Activated CD8-positive, alpha-beta memory T cell treated with anti-CD3 and anti-CD28 coated beads, Interleukin-2, amount 50 U/mL, for 48 hours (primary cell): ENCODE measurements at regions not wholly inside any gene's neighbourhood (a gene's known extent, or its start where the extent isn't known, plus 50 kb on each side); places are given as distances from the start of the nearest gene placed in this dataset.
A peak's percentile ranks its signal among the peaks of the same experiment; 100 is the strongest.
"Not testable (repeated sequence)": the region's sequence is repeated elsewhere in the genome, so short reads cannot be mapped to it uniquely, and the experiment has no call there.

ENCODE experiments used
- DNase-seq: peaks from one replicate; pipeline ENCODE4 v3.0.0-alpha.2; 2020

DNA sequence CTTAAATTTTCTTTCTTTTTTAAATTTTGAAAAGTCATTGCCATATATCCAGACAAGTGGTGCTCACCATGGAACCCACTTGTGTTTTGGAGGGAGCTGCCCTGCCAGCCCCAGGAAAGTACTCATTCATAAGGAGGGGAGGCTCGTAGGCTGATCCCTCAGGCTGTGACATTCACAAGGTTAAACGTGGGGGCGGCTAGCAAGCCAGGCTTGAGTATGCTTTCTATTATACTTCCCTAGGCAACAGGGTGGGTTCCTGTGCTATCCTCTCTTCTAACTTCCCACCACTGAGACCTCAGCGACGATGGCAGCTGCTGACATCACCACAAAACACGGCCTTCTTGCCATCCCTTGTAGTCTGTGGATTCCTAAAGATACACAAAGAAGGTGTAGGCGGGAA lies 160.5 kb upstream of the C2CD4B start:
- no peak for DNase-seq

DNA sequence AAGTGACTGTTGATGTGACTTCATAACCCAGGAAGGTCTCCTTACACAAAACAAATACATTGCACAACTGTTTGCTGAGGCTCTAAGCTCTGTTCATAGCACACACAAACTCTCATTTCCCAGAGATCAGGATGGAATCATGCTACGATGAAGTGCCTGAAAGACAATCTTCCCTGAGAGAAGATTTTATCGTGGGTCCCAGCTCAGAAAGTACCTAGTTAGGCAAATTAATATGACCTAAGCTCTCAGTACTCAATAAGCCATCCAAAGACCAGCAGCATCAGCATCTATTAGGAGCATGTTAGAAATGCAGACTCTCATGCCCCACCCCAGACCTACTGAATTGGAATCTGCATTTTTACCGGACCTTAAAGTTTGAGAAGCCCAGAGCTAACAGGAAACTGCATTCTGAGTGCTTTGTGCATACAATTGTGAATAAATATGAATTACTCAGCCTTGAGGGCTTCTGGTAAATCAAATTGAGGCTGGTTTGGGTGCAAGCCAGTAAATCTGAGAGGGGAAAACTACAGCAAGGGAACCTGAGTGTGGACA lies 161.5 kb upstream of the C2CD4B start:
- DNase-seq, result no peak

DNA sequence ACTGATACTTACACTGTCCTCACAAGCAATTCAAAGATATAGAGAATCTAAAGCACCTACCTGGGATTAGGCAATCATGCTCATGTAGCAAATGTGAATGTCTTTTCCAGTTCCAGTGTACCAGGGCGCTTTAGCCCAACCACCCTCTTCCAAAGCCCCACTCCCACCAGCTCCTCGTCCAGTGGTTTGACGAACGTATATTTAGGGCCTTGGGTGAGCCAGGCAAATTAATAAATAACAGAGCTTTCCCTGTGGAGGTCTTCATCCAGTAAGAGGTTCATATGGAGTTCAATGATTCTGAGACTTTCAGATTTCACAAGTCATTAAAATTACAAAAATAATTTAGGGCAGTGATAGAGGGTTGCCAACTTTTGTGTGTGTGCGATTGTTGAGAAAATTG lies 162.3 kb upstream of the C2CD4B start:
- no peak for DNase-seq

DNA sequence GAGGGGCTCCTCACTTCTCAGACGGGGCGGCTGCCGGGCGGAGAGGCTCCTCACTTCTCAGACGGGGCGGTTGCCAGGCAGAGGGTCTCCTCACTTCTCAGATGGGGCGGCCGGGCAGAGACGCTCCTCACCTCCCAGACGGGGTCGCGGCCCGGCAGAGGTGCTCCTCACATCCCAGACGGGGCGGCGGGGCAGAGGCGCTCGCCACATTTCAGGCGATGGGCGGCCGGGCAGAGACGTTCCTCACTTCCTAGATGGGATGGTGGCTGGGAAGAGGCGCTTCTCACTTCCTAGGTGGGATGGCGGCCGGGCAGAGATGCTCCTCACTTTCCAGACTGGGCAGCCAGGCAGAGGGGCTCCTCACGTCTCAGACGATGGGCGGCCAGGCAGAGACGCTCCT lies 167.4 kb upstream of the C2CD4B start:
- not testable (repeated sequence) for DNase-seq

DNA sequence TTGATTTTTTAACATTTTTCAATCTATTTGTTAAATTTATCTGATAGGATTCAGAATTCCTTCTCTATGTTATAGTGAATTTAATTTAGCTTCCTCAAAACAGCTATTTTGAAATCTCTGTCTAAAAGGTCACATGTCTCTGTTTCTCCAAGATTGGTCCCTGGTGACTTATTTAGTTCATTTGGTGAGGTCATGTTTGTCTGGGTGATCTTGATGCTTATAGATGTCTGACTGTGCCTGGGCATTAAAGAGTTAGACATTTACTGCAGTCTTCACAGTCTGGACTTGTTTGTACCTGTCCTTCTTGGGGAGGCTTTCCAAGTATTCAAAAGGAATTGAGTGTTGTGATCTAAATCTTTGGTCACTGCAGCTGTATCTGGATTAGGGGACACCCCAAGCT lies 169.5 kb upstream of the C2CD4B start:
- DNase-seq, result no peak

DNA sequence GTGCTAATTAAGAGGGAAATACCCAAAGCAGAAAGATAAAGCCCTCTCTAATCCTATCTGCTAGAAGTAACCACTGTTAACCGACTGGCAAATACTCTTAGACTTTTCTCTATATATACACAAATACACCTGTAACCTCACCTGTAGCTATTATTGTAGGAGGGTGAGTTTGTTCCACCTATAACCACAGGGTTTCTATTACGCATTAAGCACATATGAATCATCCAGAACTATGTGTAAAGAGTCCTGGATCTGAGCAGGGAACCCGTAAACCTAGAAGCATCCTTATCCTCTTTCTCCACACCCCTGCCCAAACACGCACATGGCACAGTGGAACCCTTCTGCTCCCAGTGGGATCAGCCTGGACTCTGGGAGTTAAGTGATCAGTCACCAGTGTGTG lies 172.8 kb upstream of the C2CD4B start:
- no peak for DNase-seq

DNA sequence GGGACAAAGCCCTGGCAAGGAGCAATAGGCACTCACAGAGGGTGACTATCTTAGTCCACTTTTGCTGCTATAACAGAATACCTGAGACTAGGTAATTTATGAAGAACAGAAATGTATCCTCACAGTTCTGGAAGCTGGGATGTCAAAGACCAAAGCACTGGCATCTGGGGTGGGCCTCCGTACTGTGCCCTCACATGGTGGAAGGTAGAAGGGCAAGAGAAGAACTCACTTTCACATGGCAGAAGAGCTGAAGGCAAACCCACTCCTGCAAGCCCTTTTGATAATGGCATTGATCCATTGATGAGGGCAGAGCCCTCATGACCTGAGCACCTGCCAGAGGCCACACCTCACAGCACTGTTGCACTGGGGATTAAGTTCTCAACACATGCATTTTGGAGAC lies 173.4 kb upstream of the C2CD4B start:
- no peak for DNase-seq

DNA sequence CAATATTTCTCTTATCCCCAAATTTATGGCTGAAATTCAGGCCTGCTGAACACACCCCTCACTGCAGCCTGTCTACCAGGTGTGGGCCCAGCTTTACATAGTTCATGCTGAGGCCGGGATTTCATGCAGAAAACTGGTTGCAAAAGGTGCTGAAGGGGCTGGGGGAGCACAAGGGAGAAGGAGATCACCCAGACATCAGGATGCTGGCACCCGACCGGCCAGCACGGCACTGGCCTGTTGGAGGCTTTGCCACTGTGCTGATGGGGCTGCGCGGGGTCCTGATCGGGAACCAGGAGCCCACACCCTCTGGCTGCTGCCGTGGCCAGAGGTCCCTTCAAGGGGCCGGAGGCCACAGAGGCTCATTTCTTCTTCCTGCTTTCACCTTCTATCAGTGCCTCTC lies 177.9 kb upstream of the C2CD4B start:
- DNase-seq, result no peak

DNA sequence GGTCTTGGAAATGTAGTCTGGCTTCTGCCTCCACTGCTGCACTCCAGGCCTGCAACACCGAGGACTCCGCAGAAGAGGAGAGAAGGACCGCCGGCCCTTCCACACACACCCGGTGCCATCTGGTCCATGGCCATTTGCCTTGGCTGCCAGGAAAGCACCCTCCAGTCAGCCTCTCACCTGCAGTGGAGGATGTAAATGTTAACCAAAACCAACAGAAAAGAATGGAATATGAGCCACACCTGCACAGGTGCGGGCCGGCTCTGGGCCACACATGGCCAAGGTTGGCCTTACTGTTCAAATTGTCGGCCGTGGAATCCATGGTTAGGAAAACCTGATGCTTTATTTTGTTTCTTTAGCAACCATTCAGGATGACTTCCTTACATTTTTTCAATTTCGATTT lies 178.3 kb upstream of the C2CD4B start:
- DNase-seq, result no peak

DNA sequence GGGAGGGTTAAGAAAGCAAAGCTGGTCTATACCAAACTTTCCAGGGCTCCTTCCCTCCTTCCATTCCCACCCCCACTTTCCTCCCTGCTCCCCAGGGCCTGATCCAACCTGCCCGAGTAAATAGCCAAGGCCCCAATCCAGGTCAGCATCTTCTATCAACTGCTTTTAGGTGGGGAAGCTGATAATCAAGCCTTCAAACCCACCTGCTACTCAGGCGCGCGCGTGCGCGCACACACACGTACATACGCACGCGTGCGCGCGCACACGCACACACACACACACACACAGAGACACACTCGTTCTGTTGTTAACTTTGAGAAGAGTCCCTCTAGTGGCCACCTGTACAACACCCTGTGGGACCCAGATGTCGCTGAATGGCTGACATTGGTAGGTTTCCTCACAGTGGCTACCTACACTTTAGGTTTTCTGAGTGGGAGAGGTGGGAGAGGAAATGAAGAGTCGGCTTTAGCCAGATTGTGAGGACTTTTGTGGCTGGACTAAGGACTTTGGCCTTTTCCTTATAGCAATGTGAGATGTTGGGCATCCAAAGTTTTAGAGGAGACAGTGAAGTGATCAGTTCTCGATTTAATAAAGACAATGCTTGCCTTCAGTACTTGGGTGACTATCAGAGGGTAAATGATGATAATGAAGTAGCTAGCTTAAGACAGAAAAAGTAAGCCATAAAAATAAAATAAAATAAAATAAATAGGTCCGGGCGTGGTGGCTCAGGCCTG lies 179.9 kb upstream of the C2CD4B start:
- peak; percentile 68 for DNase-seq

DNA sequence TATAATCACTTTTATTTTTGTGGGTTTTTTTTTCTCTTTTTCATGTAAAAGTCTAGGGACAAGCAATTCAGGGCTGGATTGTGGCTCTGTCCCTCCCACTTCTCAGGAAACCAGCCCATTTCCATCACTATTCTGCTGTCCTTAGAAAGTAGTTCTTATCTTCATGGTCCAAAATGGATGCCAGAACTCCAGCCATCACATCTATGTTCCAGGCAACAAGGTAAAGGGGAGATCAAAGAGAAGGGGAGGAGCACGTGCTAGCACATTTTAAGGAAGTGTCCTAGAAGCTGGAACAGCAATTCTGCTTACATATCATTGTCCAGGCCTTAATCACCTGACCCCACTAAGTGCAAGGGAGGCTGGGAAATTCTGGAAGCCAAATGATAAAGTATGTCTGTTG lies 181.1 kb upstream of the C2CD4B start:
- no peak for DNase-seq

DNA sequence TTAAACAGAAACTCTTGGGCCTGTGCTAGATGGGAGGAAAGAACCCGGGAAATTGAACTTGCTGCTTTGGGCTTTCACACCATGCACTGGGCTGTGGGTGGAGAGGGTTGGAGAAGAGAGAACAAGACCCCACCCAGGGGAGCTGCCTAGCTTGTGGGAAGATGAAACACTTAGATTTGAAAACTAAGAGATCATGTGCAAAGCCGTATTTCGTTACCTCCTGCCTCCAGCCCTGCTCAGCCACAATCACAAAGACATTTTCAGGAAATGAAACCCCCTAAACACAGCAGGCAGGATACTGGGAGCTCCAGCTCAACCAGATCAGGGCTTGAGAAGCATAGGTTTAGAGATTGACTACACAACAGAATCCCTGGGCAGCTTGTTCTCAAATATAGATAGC lies 183.0 kb upstream of the C2CD4B start:
- no peak for DNase-seq

DNA sequence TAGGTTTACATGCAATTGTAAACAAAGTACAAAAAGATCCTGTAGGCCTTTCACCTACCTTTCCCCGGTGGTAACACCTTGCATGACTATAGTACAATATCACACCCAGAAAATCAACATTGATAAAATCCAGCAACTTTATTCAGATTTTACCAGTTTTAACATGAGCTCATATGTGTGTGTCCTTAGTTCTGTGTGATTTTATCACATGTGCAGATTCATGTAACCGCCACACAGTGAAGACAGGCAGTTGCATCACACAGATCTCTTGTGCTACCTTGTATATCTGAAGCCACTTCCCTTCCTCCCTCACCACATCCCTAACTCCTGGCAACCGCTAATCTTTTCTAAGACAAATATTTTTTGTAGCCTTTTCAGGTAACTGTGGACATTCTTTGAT lies 183.5 kb upstream of the C2CD4B start:
- no peak for DNase-seq

DNA sequence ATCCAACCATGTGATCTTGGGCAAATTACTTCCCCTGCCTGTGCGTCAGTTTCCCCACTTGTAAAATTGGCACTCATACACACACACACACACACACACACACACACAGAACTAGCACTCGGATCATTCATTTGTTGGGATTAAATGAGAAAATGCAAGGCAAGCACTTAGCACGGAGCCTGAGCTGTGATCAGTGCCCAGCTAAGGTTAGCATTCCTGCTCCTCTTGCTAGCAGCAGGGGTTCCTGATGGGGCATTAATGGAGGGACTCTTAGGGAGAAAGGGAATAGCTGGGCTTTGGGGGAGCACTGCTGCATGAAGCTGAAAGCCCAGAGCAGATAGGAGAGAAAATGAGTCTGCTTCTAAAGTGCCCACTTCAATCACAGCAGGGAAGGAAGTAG lies 187.7 kb upstream of the C2CD4B start:
- DNase-seq, result no peak

DNA sequence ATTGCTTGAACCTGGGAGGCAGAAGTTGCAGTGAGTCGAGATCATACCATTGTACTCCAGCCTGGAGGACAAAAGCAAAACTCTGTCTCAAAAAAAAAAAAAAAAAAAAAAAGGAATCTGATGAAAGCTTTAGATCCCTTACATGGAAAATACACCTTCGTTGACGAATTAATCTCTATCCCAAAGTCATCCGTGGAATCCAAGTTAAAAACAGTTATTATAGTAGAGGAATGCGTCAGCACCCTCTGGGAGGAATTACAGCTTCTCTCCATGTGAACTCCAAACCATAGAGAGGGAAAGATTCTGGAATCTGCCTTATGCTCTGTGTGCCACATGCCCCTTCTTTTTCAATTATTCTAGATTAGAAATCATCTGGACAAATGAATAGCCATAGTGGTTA lies 192.3 kb upstream of the C2CD4B start:
- DNase-seq, result no peak

DNA sequence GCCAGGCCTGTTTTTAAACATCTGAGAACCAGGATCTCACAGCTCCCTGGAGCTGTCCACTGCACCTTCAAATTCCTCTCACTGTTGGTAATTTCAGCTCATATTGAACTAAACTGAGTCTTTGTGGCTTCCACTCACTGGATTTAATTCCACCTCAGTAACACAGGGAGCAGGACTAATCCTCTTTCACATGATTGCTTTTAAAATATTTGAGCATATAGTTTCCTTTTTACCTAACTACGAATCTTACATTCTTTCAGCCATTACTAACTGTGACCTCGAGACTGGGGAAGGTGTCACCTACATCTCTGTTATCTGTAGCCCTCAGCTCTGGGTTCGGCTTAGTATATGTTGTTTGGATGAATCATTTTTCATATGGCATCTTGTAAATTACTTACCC lies 194.3 kb upstream of the C2CD4B start:
- no peak for DNase-seq

DNA sequence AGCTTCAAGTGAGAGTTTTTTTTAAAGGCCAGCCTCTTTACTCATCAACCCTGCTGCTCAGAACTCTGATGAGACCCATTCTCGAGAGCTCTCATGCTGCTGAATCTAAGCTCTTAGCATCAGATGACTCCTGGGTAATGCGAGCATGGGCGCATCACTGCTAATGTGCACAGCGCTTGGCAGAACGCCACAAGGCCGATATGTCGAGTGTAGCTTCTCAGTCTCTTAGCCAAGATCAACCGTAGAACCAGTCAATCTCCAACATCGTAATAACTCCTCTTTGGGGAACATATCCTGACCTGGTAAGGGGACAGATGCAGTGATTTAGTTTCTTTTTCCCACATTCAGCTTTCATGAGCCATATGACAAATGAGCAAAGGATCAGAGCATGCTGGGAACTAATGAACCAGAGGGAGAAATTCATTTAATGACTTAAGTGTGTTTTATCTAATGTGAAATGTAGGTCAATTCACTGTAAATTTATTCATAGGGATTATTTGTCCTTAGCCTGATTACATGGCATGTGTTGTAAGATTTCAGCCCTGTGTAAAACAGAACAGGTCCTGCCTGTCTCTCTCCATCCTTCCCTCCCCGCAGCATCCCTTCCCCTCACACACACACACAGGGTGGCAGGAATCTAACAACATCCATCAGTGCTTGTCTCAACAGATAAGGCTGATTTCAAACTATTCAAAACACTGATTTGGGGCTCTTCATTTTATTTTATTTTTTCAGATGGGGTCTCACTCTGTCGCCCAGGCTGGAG lies 195.4 kb upstream of the C2CD4B start:
- DNase-seq, result no peak

DNA sequence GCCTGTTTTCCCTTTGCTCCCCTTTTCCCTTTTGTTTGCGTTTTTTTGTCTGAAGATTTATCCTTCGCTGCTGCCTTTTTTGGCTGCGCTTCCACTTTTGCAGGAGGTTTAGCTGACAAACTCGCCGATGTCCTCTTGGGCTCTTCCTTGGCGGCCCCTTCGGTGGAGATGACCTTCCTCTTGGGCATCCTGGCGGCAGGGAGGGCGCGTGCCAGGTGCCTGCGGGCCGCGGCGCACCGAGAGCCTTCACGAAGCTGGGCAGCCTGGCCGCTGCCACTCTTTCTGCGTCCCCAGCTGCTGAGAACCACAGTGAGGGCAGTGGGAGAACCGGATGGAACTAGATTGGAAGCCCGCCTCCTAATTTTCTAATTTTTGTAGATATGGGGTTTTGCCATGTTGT lies 197.1 kb upstream of the C2CD4B start:
- DNase-seq, result no peak

DNA sequence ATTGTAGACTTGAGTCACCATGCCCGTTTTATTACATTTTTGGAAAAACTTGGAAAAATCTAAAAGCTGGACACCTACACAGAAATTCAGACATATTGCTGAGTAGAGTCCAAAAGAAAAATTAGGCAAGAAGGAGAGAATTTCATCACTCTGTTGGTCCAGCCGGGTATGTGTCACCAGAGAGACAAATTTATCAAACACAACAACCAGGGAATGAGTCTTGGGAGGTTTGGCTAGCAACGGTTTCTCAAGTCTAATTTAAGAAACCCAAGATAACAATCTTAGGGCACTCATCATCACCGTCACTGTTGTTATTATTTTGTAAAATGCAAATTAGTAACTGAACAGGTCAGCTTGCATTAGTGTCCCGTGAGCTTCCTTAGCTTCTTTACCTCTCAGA lies 197.5 kb upstream of the C2CD4B start:
- DNase-seq, result no peak

DNA sequence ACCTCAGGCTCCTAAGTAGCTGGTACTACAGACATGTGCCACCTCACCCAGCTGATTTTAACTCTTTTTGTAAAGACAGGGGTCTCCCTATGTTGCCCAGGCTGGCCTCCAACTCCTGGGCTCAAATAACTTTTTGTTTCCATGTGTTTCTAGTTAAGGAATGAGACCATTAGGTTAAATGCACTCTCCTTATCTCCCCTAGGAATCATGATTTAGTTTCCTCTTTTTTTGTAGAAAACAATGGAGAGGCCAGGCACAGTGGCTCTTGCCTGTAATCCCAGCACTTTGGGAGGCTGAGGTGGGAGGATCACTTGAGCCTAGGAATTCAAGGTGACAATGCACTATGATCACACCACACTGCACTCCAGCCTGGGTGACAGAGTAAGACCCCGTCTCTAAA lies 198.8 kb upstream of the C2CD4B start:
- DNase-seq, result no peak

DNA sequence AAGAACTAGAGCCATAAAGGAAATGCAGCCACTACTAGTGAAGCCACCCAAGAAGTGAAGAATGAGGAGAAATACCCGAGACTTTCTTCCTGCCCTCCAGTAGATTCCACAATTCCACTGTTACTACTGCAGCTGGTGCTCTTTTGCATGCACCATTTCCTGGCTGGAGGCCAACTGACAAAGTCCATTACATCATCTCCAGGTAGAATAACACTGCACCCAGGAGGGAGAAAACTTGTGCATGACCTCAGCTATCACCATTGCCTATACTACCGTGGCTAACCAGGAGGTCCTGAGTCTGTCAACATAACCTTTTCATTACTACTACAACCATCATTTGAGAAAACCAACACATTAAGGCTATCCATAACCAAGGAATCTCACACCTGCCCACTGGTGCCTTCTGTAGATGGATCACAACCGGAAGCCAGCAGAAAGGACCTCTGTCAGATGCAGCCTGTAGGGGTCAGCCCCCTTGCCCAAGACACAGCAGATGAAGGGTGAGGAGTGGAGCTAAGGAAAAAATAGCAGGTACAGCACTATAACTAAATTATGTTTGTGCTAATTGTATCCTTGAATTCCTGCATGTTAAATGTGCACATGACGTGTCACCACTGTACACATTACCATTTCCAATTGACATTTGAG lies 200.8 kb upstream of the C2CD4B start:
- DNase-seq, result no peak

DNA sequence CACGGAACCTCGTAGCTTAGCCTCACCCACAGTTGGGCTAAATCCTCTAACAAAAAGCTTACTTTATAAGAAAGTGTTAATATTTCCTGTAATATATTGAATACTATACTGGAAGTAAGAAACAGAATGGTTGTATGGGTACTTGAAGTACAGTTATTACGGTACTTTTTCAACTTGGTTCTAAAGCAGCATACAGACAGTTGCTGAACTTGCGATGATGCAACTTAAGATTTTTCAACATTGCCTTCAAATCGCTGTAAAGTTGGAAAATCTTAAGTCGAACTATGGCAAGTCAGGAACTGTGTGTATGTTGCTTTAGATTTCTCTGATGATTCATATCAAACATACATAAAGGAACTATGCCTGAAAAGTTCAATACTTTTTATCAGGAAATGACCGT lies 204.4 kb upstream of the C2CD4B start:
- DNase-seq, result no peak

DNA sequence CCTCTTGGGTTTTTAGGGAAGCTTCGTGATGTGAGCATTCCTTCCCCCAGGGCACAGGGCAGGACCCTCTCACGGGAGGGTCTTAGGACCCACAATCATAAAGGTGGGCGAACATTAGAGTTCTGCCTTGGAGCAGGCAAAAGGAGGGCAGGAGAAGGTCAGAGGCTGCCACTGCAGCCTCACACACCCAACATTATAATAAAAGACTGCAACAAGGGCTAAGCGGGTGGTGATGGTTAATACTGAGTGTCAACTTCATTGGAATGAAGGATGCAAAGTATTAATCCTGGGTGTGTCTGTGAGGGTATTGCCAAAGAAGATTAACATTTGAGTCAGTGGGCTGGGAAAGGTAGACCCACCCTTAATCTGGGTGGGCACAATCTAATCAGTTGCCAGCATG lies 206.6 kb upstream of the C2CD4B start:
- DNase-seq, result not testable (repeated sequence)
